H1 (cell line): ENCODE measurements at regions not wholly inside any gene's neighbourhood (a gene's known extent, or its start where the extent isn't known, plus 50 kb on each side); places are given as distances from the start of the nearest gene placed in this dataset.
"Not testable (repeated sequence)": the region's sequence is repeated elsewhere in the genome, so short reads cannot be mapped to it uniquely, and the experiment has no call there.

Source experiments
- CTCF ChIA-PET: fragments of 300-600 bp; sonication (Branson Sonifier 250); formaldehyde crosslinking; loops from one replicate; lab custom pipeline; 2021; ENCODE audit not compliant: partially characterized antibody; lab: Charles Lee
- POLR2A ChIA-PET: fragments of 300-600 bp; sonication (Branson Sonifier 250); formaldehyde crosslinking; loops from one replicate; lab custom pipeline; 2021; ENCODE audit warnings: inconsistent platforms; ENCODE audit not compliant: partially characterized antibody; lab: Charles Lee
- DNase-seq, 2 experiments: peaks; one replicate each; pipeline versions ENCODE4 v3.0.0 to v3.0.0-alpha.2; 2010 to 2022; ENCODE audit warnings: low spot score in 2 of 2, low read depth in 1 of 2, mixed read lengths in 1 of 2
- FAIRE-seq: peaks from 2 replicates; lab custom pipeline; 2011; peaks lifted over from hg19 to GRCh38; lab: Jason Lieb, UNC
- H2AFZ ChIP-seq: 2 replicates; pipeline ENCODE4 v1.8.1; 2012; ENCODE audit warnings: low read length, inconsistent platforms
- H2AK5ac ChIP-seq: 2 replicates; pipeline ENCODE4 v1.6.1; 2013; ENCODE audit warnings: low read depth, low read length
- H2BK120ac ChIP-seq: replicated peaks from 2 replicates; pipeline ENCODE3; 2013; ENCODE audit warnings: low read depth, low read length, inconsistent platforms
- H2BK12ac ChIP-seq: 2 replicates; pipeline ENCODE4 v1.6.1; 2013; ENCODE audit warnings: low read depth, low read length
- H2BK15ac ChIP-seq: 2 replicates; pipeline ENCODE4 v1.6.1; 2013; ENCODE audit warnings: low read length
- H2BK20ac ChIP-seq: 2 replicates; pipeline ENCODE4 v1.6.1; 2013; ENCODE audit warnings: low read length
- H2BK5ac ChIP-seq: 2 replicates; pipeline ENCODE4 v1.6.1; 2013; ENCODE audit warnings: low read depth, low read length
- H3K14ac ChIP-seq: 2 replicates; pipeline ENCODE4 v1.6.1; 2013; ENCODE audit warnings: inconsistent platforms; ENCODE audit not compliant: insufficient read length
- H3K18ac ChIP-seq: 2 replicates; pipeline ENCODE4 v1.6.1; 2013; ENCODE audit warnings: low read length; ENCODE audit errors: extremely low read depth
- H3K23ac ChIP-seq: 2 replicates; pipeline ENCODE4 v1.6.1; 2013; ENCODE audit warnings: inconsistent platforms; ENCODE audit not compliant: insufficient read length
- H3K23me2 ChIP-seq: 2 replicates; pipeline ENCODE4 v1.6.1; 2013; ENCODE audit warnings: low read depth, low read length
- H3K27ac ChIP-seq: 2 replicates; pipeline ENCODE4 v1.6.1; 2011; ENCODE audit warnings: low read depth, low read length, inconsistent platforms
- H3K27me3 ChIP-seq, 4 experiments: replicated peaks in 1 of 4; 1 replicate in 1 of 4; 2 replicates in 3 of 4; pipeline versions ENCODE4 v1.6.1 to v1.8.1; 2011 to 2013; ENCODE audit warnings: low read length in 3 of 4, mild to moderate bottlenecking in 3 of 4, inconsistent platforms in 2 of 4, mixed read lengths in 2 of 4, moderate library complexity in 1 of 4; ENCODE audit not compliant: control insufficient read depth in 3 of 4, insufficient read depth in 3 of 4; ENCODE audit errors: extremely low read depth in 1 of 4
- H3K36me3 ChIP-seq, 4 experiments: 2 replicates each; pipeline versions ENCODE4 v1.6.1 to v1.8.1; 2011 to 2013; ENCODE audit warnings: mild to moderate bottlenecking in 4 of 4, low read length in 3 of 4, moderate library complexity in 2 of 4, control low read depth in 1 of 4, inconsistent platforms in 1 of 4; ENCODE audit not compliant: insufficient read depth in 4 of 4, control insufficient read depth in 2 of 4
- H3K4ac ChIP-seq: replicated peaks from 2 replicates; pipeline ENCODE3; 2013; ENCODE audit warnings: low read length, low read depth, mixed read lengths, inconsistent platforms; ENCODE audit not compliant: insufficient read length
- H3K4me1 ChIP-seq, 4 experiments: replicated peaks in 1 of 4; 1 replicate in 1 of 4; 2 replicates in 3 of 4; pipeline versions ENCODE4 v1.6.1 to v1.8.1; 2011 to 2013; ENCODE audit warnings: low read length in 3 of 4, inconsistent platforms in 2 of 4, mixed read lengths in 1 of 4; ENCODE audit not compliant: insufficient read depth in 4 of 4, control insufficient read depth in 3 of 4
- H3K4me2 ChIP-seq, 2 experiments: 2 replicates each; pipeline versions ENCODE4 v1.6.1 to v1.8.1; 2011 to 2013; ENCODE audit warnings: low read depth in 2 of 2, low read length in 2 of 2, control low read depth in 1 of 2, inconsistent platforms in 1 of 2, mild to moderate bottlenecking in 1 of 2; ENCODE audit not compliant: insufficient read depth in 1 of 2
- H3K4me3 ChIP-seq, 4 experiments: fragments of 200-600, 300-600 bp in 1 of 4; sonication (generic), shearing (Covaris generic), sonication (Bioruptor Twin) in 1 of 4; 2 replicates each; pipeline versions ENCODE4 v1.5.1 to v1.8.1; 2011 to 2016; ENCODE audit warnings: low read length in 4 of 4, low read depth in 3 of 4, control low read depth in 2 of 4, inconsistent platforms in 2 of 4, mild to moderate bottlenecking in 2 of 4, mixed read lengths in 1 of 4, moderate library complexity in 1 of 4; ENCODE audit not compliant: insufficient read depth in 2 of 4; ENCODE audit errors: extremely low read depth in 1 of 4
- H3K56ac ChIP-seq: replicated peaks from 2 replicates; pipeline ENCODE3; 2013; ENCODE audit warnings: low read depth, mild to moderate bottlenecking, mixed read lengths, low read length, inconsistent platforms; ENCODE audit not compliant: insufficient read length
- H3K79me1 ChIP-seq: 2 replicates; pipeline ENCODE4 v1.6.1; 2013; ENCODE audit warnings: low read depth, low read length, control low read depth
- H3K79me2 ChIP-seq, 2 experiments: 2 replicates each; pipeline versions ENCODE4 v1.6.1 to v1.8.1; 2012 to 2013; ENCODE audit warnings: low read length in 2 of 2, mild to moderate bottlenecking in 2 of 2, inconsistent platforms in 1 of 2; ENCODE audit not compliant: insufficient read depth in 2 of 2, control insufficient read depth in 1 of 2
- H3K9ac ChIP-seq, 4 experiments: replicated peaks in 1 of 4; 1 replicate in 1 of 4; 2 replicates in 3 of 4; pipeline versions ENCODE4 v1.6.1 to v1.8.1; 2011 to 2013; ENCODE audit warnings: low read depth in 3 of 4, low read length in 3 of 4, control low read depth in 2 of 4, mild to moderate bottlenecking in 2 of 4, moderate library complexity in 2 of 4, inconsistent platforms in 1 of 4; ENCODE audit errors: extremely low read depth in 1 of 4
- H3K9me3 ChIP-seq, 2 experiments: 2 replicates each; pipeline versions ENCODE4 v1.6.1 to v1.8.1; 2012 to 2013; ENCODE audit warnings: mild to moderate bottlenecking in 2 of 2, moderate library complexity in 2 of 2, control low read depth in 1 of 2, inconsistent platforms in 1 of 2, low read depth in 1 of 2, low read length in 1 of 2, mixed read lengths in 1 of 2; ENCODE audit not compliant: insufficient read depth in 2 of 2
- H4K20me1 ChIP-seq, 2 experiments: replicated peaks in 1 of 2; 2 replicates each; pipeline versions ENCODE3 to v1.8.1; 2011 to 2013; ENCODE audit warnings: inconsistent platforms in 2 of 2, low read length in 2 of 2, mild to moderate bottlenecking in 1 of 2; ENCODE audit not compliant: insufficient read depth in 2 of 2, control insufficient read depth in 1 of 2
- H4K5ac ChIP-seq: 2 replicates; pipeline ENCODE4 v1.6.1; 2013; ENCODE audit warnings: low read length, low read depth, mixed read lengths, inconsistent platforms; ENCODE audit not compliant: insufficient read length
- H4K8ac ChIP-seq: 2 replicates; pipeline ENCODE4 v1.8.0; 2013; ENCODE audit warnings: mild to moderate bottlenecking, moderate library complexity, low read length, inconsistent platforms; ENCODE audit not compliant: insufficient read depth; ENCODE audit errors: extremely low read depth
- H4K91ac ChIP-seq: replicated peaks from 2 replicates; pipeline ENCODE3; 2013; ENCODE audit warnings: low read length, mixed read lengths, inconsistent platforms; ENCODE audit not compliant: insufficient read length
- EGR1 ChIP-seq: IDR thresholded peaks from 2 replicates; pipeline ENCODE4 v1.6.1; 2011; ENCODE audit warnings: low read depth, low read length, borderline replicate concordance
- SUZ12 ChIP-seq: fragments of 200-600 bp; sonication (generic); IDR thresholded peaks from 2 replicates; pipeline ENCODE4 v1.6.1; 2012; ENCODE audit warnings: mild to moderate bottlenecking, inconsistent platforms, low read length, moderate library complexity, mixed read lengths
- WGBS, 2 experiments: shearing (Covaris generic) in 1 of 2; methylation state at CpG; one replicate each; pipeline versions ENCODE4 v1.1.6 to v1.1.7; 2013 to 2015; ENCODE audit warnings: low lambda C conversion rate in 2 of 2, mixed read lengths in 2 of 2, inconsistent platforms in 1 of 2, low coverage in 1 of 2, missing lambda C conversion rate in 1 of 2; ENCODE audit not compliant: insufficient replicate concordance in 2 of 2, insufficient coverage in 1 of 2, insufficient read length in 1 of 2; ENCODE audit errors: extremely low coverage in 1 of 2, missing lambda C conversion rate in 1 of 2; 5-methylcytosine and 5-hydroxymethylcytosine counted together

GRCh38 chr1:78269591-78269990, 221.2 kb upstream of the PTGFR start:
- no peak overlapping the region for H2BK120ac ChIP-seq
- H3K36me3 ChIP-seq: no peaks in the 10 kb centered on the region
- H3K4me3 ChIP-seq: no peak overlapping the region
- H2BK20ac ChIP-seq: no peak overlapping the region
- H2BK12ac ChIP-seq: no peak overlapping the region
- H2AFZ ChIP-seq: no peak overlapping the region
- H3K27me3 ChIP-seq: peaks cover 0 to 14% (median 4%) of the 10 kb centered on the region in 4 experiments; a peak in 5 of 7 replicates
- no peak overlapping the region for H3K18ac ChIP-seq
- ChIA-PET POLR2A (no interaction called here), CTCF (interaction anchor here (1.6 kb wide), 2 partner anchors 7 to 124 kb away, joined by 3 to 5 read pairs; no protein-coding TSS in a partner anchor)
- no peaks in the 10 kb centered on the region for H3K9me3 ChIP-seq
- no peak overlapping the region for H3K14ac ChIP-seq
- no peak overlapping the region for H3K56ac ChIP-seq
- TF ChIP-seq SUZ12: no peak
- TF ChIP-seq EGR1: no peak
- H4K8ac ChIP-seq: no peak overlapping the region
- no peak overlapping the region for H3K4me2 ChIP-seq
- H3K27ac ChIP-seq: no peak overlapping the region
- H3K23me2 ChIP-seq: no peaks in the 10 kb centered on the region
- 83% methylated on average over 2 of the region's 2 CpGs; no CpG with 5 or more reads in 1 of the 2 experiments for WGBS, 2 experiments
- H2AK5ac ChIP-seq: no peak overlapping the region
- no peak overlapping the region for H4K91ac ChIP-seq
- no peak for FAIRE-seq
- H3K79me2 ChIP-seq: no peaks in the 10 kb centered on the region
- no peak for DNase-seq
- no peak overlapping the region for H4K5ac ChIP-seq
- H3K4me1 ChIP-seq: no peaks in the 10 kb centered on the region
- H4K20me1 ChIP-seq: no peaks in the 10 kb centered on the region
- H2BK15ac ChIP-seq: no peak overlapping the region
- H3K4ac ChIP-seq: no peak overlapping the region
- no peak overlapping the region for H3K9ac ChIP-seq
- no peak overlapping the region for H3K23ac ChIP-seq
- H3K79me1 ChIP-seq: no peaks in the 10 kb centered on the region
- no peak overlapping the region for H2BK5ac ChIP-seq

DNA sequence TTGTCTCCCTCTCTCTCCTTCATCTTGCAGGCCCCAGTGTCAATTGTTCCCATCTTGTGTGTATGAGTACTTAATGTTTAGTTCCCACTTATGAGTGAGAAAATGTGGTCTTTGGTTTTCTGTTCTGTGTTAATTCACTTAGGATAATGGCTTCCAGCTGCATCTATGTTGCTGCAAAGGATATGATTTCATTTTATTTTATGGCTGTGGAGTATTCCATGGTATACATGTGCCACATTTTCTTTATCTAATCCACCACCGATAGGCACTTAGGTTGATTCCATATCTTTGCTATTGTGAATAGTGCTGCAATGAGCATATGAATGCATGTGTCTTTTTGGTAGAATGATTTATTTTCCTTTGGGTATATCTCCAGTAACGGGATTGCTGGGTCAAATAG, 219.4 kb upstream of the PTGFR start:
- H2BK20ac ChIP-seq, H3K23me2 ChIP-seq, H2BK120ac ChIP-seq, H3K4ac ChIP-seq, H3K14ac ChIP-seq, H4K8ac ChIP-seq, H3K4me3 ChIP-seq, FAIRE-seq, H2AK5ac ChIP-seq, H3K36me3 ChIP-seq, DNase-seq, H3K56ac ChIP-seq, H3K9ac ChIP-seq, H3K27ac ChIP-seq, H3K4me1 ChIP-seq, H3K23ac ChIP-seq, H2BK15ac ChIP-seq, H3K4me2 ChIP-seq, H4K20me1 ChIP-seq, H2BK5ac ChIP-seq, H2BK12ac ChIP-seq, H4K91ac ChIP-seq, H2AFZ ChIP-seq, POLR2A ChIA-PET, H3K79me2 ChIP-seq, H3K18ac ChIP-seq, H3K9me3 ChIP-seq, H4K5ac ChIP-seq, H3K79me1 ChIP-seq: not testable (repeated sequence)
- CTCF ChIA-PET: interaction anchor here (1.2 kb wide), 1 partner anchor 15 kb away, joined by 3 read pairs; no protein-coding TSS in a partner anchor
- 96% methylated on average over 2 of the region's 2 CpGs; no CpG with 5 or more reads in 1 of the 2 experiments for WGBS, 2 experiments
- H3K27me3 ChIP-seq: peaks cover 0 to 14% (median 4%) of the 10 kb centered on the region in 4 experiments; a peak in 5 of 7 replicates
